Activated T-helper 17 cell treated with anti-CD3 and anti-CD28 coated beads, Interleukin-2, amount 50 U/mL, for 72 hours (primary cell): ENCODE measurements at regions not wholly inside any gene's neighbourhood (a gene's known extent, or its start where the extent isn't known, plus 50 kb on each side); places are given as distances from the start of the nearest gene placed in this dataset.
A peak's percentile ranks its signal among the peaks of the same experiment; 100 is the strongest.

Experiments used
- ATAC-seq: fragments of 150-1000 bp; cut with Tn5 transposase; replicated peaks from 2 replicates; pipeline ENCODE4 v1.10.0; 2021; ENCODE audit warnings: mild to moderate bottlenecking, moderate library complexity
- H3K27ac Mint-ChIP-seq: one replicate; pipeline ENCODE4 v1.8.0; 2022; ENCODE audit warnings: mixed read lengths
- H3K27me3 Mint-ChIP-seq: one replicate; pipeline ENCODE4 v1.8.0; 2022; ENCODE audit warnings: mixed read lengths
- H3K36me3 Mint-ChIP-seq: one replicate; pipeline ENCODE4 v1.8.0; 2022; ENCODE audit warnings: low read depth, mild to moderate bottlenecking, mixed read lengths
- H3K4me1 Mint-ChIP-seq: one replicate; pipeline ENCODE4 v1.8.0; 2022; ENCODE audit warnings: mixed read lengths
- H3K4me3 Mint-ChIP-seq: one replicate; pipeline ENCODE4 v1.8.0; 2022; ENCODE audit warnings: mild to moderate bottlenecking, mixed read lengths
- H3K9me3 Mint-ChIP-seq: one replicate; pipeline ENCODE4 v1.8.0; 2022; ENCODE audit warnings: mixed read lengths

- Mint-ChIP-seq H3K27me3 (no peaks in the 10 kb centered on the region), H3K4me1 (no peaks in the 10 kb centered on the region), H3K36me3 (no peaks in the 10 kb centered on the region), H3K27ac (no peak overlapping the region), H3K9me3 (peaks cover 10% of the 10 kb centered on the region), H3K4me3 (no peak overlapping the region)
- ATAC-seq: no peak
Observed at GRCh38 chr1:216794586-216794985, 71.4 kb upstream of the ESRRG start.

DNA sequence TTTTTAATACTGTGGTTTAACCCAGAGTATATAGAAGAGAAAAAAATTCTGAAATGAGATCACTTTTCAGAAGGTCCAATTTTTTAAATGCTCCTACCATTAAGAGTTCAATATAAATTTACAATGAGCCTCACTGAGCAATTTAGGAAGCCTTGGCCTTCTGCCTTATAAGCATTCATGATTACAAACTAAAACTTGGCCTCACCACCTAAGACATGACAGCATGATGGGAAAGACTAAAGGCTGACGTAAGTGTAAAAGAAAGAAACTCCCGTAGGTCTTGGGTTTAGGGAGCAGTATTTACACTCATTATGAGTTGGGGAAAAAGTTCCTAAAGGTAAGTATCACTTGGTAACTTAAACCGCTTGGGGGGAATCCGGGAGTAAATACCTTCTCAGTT lies 70.7 kb upstream of the ESRRG start:
- H3K36me3 Mint-ChIP-seq: no peaks in the 10 kb centered on the region
- peaks cover 7% of the 10 kb centered on the region for H3K9me3 Mint-ChIP-seq
- no peak overlapping the region for H3K4me3 Mint-ChIP-seq
- no peak for ATAC-seq
- H3K27ac Mint-ChIP-seq: no peak overlapping the region
- no peaks in the 10 kb centered on the region for H3K4me1 Mint-ChIP-seq
- H3K27me3 Mint-ChIP-seq: no peaks in the 10 kb centered on the region

DNA sequence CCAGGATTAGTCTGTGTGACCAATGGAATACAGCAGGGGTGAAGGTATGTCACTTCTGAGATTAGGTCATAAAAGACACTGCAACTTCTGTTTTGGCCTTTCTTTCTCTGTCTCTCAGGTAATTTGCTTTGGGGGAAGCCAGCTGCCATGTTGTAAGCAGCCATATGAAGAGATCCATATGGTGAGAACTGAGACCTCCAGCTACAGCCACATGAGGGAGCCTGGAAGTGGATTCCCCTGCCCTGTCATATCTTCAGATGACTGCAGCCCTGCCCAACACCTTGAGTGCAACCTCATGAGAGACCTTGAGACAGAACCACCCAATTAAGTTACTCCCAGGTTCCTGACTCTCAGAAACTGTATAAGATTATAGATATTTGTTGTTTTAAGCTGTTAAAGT lies 70.1 kb upstream of the ESRRG start:
- H3K4me1 Mint-ChIP-seq: no peaks in the 10 kb centered on the region
- no peak overlapping the region for H3K4me3 Mint-ChIP-seq
- peaks cover 7% of the 10 kb centered on the region for H3K9me3 Mint-ChIP-seq
- no peaks in the 10 kb centered on the region for H3K36me3 Mint-ChIP-seq
- H3K27ac Mint-ChIP-seq: no peak overlapping the region
- ATAC-seq: no peak
- H3K27me3 Mint-ChIP-seq: no peaks in the 10 kb centered on the region

GRCh38 chr1:216788671-216789070 lies 65.4 kb upstream of the ESRRG start:
- Mint-ChIP-seq H3K9me3 (peaks cover 10% of the 10 kb centered on the region), H3K27me3 (no peaks in the 10 kb centered on the region), H3K36me3 (no peaks in the 10 kb centered on the region), H3K4me1 (no peaks in the 10 kb centered on the region), H3K4me3 (no peak overlapping the region), H3K27ac (no peak overlapping the region)
- ATAC-seq: no peak

DNA sequence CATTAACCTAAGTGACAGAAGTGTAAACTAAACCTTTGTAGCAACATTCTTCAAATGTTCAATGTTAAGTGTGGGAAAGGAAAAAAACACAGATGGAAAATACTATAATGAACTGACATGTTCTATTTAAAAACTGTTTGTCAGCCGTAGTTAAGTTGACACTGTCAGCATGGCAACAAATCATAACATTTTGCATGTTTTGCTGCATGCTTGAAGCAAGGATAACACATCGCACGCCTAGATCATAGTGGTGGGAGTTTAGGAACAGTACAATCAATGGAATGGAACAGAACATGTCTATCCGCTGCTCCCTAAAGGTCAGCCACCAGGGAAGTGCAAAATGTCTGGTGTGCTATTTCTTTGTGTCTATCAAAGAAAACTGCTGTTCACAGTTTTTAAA lies 62.5 kb upstream of the ESRRG start:
- ATAC-seq: no peak
- H3K36me3 Mint-ChIP-seq: no peaks in the 10 kb centered on the region
- H3K9me3 Mint-ChIP-seq: peaks cover 6% of the 10 kb centered on the region
- no peaks in the 10 kb centered on the region for H3K27me3 Mint-ChIP-seq
- H3K4me3 Mint-ChIP-seq: no peak overlapping the region
- no peak overlapping the region for H3K27ac Mint-ChIP-seq
- H3K4me1 Mint-ChIP-seq: no peaks in the 10 kb centered on the region

DNA sequence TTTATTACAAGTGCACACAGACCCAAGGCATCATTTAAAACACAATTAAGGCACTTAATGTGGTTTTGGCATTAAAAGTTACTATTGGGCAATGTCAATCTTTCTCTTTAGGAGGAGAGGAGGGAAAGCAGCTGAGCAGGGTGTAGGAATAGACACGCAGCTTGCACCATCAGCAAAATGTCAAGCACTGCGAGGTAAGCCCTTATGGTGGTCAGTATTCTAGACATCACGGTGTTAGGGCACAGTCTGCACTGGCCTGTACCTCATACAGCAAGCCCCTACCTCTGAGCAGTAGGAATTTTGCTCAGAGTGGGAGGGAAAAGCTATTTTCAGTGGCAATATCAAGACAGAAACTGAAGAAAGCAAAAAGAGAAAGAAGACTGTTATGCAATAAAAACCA lies 62.0 kb upstream of the ESRRG start:
- ATAC-seq: no peak
- no peaks in the 10 kb centered on the region for H3K36me3 Mint-ChIP-seq
- no peak overlapping the region for H3K27ac Mint-ChIP-seq
- H3K9me3 Mint-ChIP-seq: peaks cover 6% of the 10 kb centered on the region
- no peaks in the 10 kb centered on the region for H3K27me3 Mint-ChIP-seq
- no peaks in the 10 kb centered on the region for H3K4me1 Mint-ChIP-seq
- H3K4me3 Mint-ChIP-seq: no peak overlapping the region

DNA sequence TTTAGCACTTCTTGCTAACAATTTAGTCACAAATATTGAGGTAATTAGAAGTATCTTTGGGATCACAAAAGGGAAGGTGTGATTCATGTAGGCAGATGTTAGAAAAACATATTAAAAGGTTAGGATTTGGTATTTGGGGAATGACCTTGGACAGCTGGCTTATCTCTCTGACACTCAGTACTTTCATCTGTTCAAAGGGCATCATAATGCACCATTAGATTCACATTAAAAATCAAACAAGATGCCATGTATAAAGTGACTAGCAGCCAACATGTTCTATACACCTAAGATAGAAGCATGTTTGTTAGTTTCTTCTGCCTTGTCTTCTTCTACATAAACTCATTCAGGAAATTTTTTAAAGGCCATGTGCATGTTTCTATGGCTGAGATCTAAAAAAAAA lies 56.5 kb upstream of the ESRRG start:
- no peak overlapping the region for H3K27ac Mint-ChIP-seq
- no peak for ATAC-seq
- no peaks in the 10 kb centered on the region for H3K4me1 Mint-ChIP-seq
- no peaks in the 10 kb centered on the region for H3K27me3 Mint-ChIP-seq
- no peaks in the 10 kb centered on the region for H3K36me3 Mint-ChIP-seq
- H3K9me3 Mint-ChIP-seq: no peaks in the 10 kb centered on the region
- H3K4me3 Mint-ChIP-seq: no peak overlapping the region

- Mint-ChIP-seq H3K36me3 (no peaks in the 10 kb centered on the region), H3K27me3 (no peaks in the 10 kb centered on the region), H3K4me3 (no peak overlapping the region), H3K4me1 (no peaks in the 10 kb centered on the region), H3K27ac (no peak overlapping the region), H3K9me3 (no peaks in the 10 kb centered on the region)
- ATAC-seq: peak; percentile 65
Observed at GRCh38 chr1:216778737-216779136, 55.5 kb upstream of the ESRRG start.

- H3K36me3 Mint-ChIP-seq: no peaks in the 10 kb centered on the region
- no peak for ATAC-seq
- H3K4me3 Mint-ChIP-seq: no peak overlapping the region
- H3K4me1 Mint-ChIP-seq: no peaks in the 10 kb centered on the region
- no peaks in the 10 kb centered on the region for H3K27me3 Mint-ChIP-seq
- H3K27ac Mint-ChIP-seq: no peak overlapping the region
- no peaks in the 10 kb centered on the region for H3K9me3 Mint-ChIP-seq
Observed at GRCh38 chr1:216777148-216777547, 53.9 kb upstream of the ESRRG start.
